ENCODE measurements at regions not wholly inside any gene's neighbourhood (a gene's known extent, or its start where the extent isn't known, plus 50 kb on each side); places are given as distances from the start of the nearest gene placed in this dataset.

GRCh38 chr2:162925595-162925994 lies 87.0 kb upstream of the KCNH7 start:
- Mint-ChIP-seq H3K36me3 (ENCODE audit: low read depth) (no peaks in the 10 kb centered on the region), H3K9me3 (ENCODE audit: low read depth) (no peaks in the 10 kb centered on the region), H3K4me3 (no peak overlapping the region), H3K27ac (no peak overlapping the region), H3K27me3 (no peaks in the 10 kb centered on the region), H3K4me1 (no peaks in the 10 kb centered on the region)
- no peak for DNase-seq
- intact Hi-C loops (cut with DNase I, micrococcal nuclease): no loop called here
- CTCF ChIA-PET: no interaction called here
- POLR2A ChIA-PET: no interaction called here
- ATAC-seq: no peak

- DNase-seq (no peak), ATAC-seq (no peak)
- Mint-ChIP-seq H3K27ac (no peak overlapping the region), H3K4me1 (no peaks in the 10 kb centered on the region), H3K36me3 (ENCODE audit: low read depth) (no peaks in the 10 kb centered on the region), H3K27me3 (no peaks in the 10 kb centered on the region), H3K4me3 (no peak overlapping the region), H3K9me3 (ENCODE audit: low read depth) (peaks cover 2% of the 10 kb centered on the region)
- POLR2A ChIA-PET: no interaction called here
- intact Hi-C loops (cut with DNase I, micrococcal nuclease): no loop called here
- CTCF ChIA-PET: no interaction called here
These were observed 80.5 kb upstream of the KCNH7 start for GRCh38 chr2:162919111-162919510.

DNA sequence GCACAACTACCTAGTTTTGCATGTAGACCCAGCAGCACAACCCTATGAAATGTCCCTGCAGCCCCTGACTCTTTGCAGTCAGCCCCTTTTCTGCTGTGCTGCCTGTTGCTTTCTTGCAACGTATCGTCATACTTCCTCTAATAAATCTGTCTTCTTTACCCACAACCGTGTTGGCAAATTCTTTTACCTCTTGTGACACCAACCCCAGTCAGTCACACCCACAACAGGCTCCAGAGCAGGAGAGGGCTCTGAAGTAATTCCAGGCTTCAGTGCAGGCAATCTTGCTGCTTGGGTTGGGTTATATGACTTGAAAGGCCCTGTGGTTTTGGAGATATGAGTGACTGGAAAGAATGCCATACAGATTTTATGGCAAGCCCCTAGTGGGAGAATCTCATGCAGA lies 79.1 kb upstream of the KCNH7 start:
- ATAC-seq: no peak
- H3K36me3 Mint-ChIP-seq (ENCODE audit: low read depth): no peaks in the 10 kb centered on the region
- intact Hi-C loops (cut with DNase I, micrococcal nuclease): no loop called here
- DNase-seq: no peak
- no peaks in the 10 kb centered on the region for H3K27me3 Mint-ChIP-seq
- no peak overlapping the region for H3K4me3 Mint-ChIP-seq
- ChIA-PET CTCF (no interaction called here), POLR2A (interaction anchor here (0.7 kb wide), 1 partner anchor 93 kb away, joined by 3 read pairs; no protein-coding TSS in a partner anchor)
- H3K27ac Mint-ChIP-seq: no peak overlapping the region
- H3K4me1 Mint-ChIP-seq: no peaks in the 10 kb centered on the region
- peaks cover 2% of the 10 kb centered on the region for H3K9me3 Mint-ChIP-seq (ENCODE audit: low read depth)

DNA sequence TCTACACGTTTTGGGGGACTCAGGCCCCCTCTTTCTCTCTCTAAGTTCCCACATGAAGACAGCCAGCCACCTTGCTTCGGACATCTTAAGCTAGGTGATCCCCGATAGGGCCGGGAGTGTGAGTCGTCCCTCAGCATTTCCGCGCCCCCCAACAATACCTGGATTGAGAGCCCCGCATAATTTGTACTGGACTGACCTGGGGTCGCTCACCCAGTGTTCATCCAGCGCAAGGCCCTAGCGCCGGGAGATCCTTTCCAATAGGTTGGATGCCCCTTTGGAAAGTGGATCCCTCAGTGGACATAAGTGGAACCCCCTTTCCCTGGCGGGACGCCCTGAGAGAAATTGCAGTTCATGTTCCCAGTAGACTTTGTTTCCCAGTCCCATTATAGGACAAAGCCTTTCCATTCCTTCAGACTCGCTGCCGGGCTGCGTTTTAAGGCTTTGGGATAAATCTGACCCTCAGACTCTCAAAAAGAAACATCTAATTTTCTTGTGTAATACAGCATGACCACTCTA lies 77.8 kb upstream of the KCNH7 start:
- Mint-ChIP-seq H3K4me3 (no peak overlapping the region), H3K9me3 (ENCODE audit: low read depth) (peaks cover 2% of the 10 kb centered on the region), H3K4me1 (no peaks in the 10 kb centered on the region), H3K27ac (no peak overlapping the region), H3K36me3 (ENCODE audit: low read depth) (no peaks in the 10 kb centered on the region), H3K27me3 (no peaks in the 10 kb centered on the region)
- DNase-seq: no peak
- intact Hi-C loops (cut with DNase I, micrococcal nuclease): no loop called here
- ATAC-seq: no peak
- CTCF ChIA-PET: no interaction called here
- POLR2A ChIA-PET: no interaction called here

DNA sequence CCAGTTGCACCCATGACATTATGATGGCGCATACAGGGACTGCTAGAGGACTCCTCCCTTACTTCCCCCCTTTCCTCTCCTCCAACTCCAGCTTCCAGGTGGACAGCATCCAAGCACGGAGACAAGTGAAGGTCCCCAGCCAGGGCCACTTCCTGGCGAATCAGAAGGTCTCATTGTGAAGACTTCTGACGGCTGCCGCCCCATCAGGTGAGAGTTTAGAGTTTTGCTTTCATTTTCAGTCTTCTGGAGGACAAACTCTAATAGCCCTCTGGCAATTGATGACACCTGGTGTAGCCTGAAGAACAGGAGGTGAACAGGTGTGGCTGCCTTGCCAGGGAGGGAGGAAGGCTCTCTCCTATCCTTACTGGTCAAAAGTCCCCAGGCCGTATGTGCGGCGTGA lies 77.3 kb upstream of the KCNH7 start:
- DNase-seq (no peak), ATAC-seq (no peak)
- intact Hi-C loops (cut with DNase I, micrococcal nuclease): no loop called here
- no peak overlapping the region for H3K4me3 Mint-ChIP-seq
- CTCF ChIA-PET: interaction anchor here (1.0 kb wide), 1 partner anchor 17 kb away, joined by 3 read pairs; no protein-coding TSS in a partner anchor
- H3K27me3 Mint-ChIP-seq: no peaks in the 10 kb centered on the region
- H3K9me3 Mint-ChIP-seq (ENCODE audit: low read depth): peaks cover 2% of the 10 kb centered on the region
- H3K36me3 Mint-ChIP-seq (ENCODE audit: low read depth): no peaks in the 10 kb centered on the region
- H3K27ac Mint-ChIP-seq: no peak overlapping the region
- POLR2A ChIA-PET: no interaction called here
- no peaks in the 10 kb centered on the region for H3K4me1 Mint-ChIP-seq

DNA sequence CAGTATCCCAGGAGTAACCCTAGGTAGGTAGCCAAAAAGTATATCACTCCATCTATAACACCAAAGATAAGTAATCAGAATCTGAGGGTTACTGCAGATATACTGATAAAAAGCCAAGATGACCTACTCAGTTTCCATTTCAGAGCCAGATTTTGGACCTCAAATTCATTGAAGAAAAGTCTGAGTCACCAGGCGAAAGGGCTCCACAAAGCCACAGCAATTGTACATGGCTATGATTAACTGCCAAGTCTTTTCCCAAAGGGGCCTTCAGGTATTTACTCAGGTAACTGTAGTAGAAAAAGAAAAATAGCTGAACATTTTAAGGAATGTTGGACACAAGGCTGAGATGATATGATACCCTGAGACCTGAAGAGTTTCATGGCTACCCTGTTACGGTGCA lies 75.6 kb upstream of the KCNH7 start:
- Mint-ChIP-seq H3K4me1 (no peaks in the 10 kb centered on the region), H3K36me3 (ENCODE audit: low read depth) (no peaks in the 10 kb centered on the region), H3K27me3 (no peaks in the 10 kb centered on the region), H3K4me3 (no peak overlapping the region), H3K27ac (no peak overlapping the region), H3K9me3 (ENCODE audit: low read depth) (peaks cover 2% of the 10 kb centered on the region)
- ATAC-seq (no peak), DNase-seq (no peak)
- CTCF ChIA-PET: no interaction called here
- intact Hi-C loops (cut with DNase I, micrococcal nuclease): no loop called here
- POLR2A ChIA-PET: no interaction called here

- ATAC-seq (no peak), DNase-seq (no peak)
- Mint-ChIP-seq H3K27ac (no peak overlapping the region), H3K9me3 (ENCODE audit: low read depth) (peaks cover 2% of the 10 kb centered on the region), H3K4me3 (no peak overlapping the region), H3K36me3 (ENCODE audit: low read depth) (no peaks in the 10 kb centered on the region), H3K27me3 (no peaks in the 10 kb centered on the region), H3K4me1 (no peaks in the 10 kb centered on the region)
- ChIA-PET CTCF (no interaction called here), POLR2A (no interaction called here)
- intact Hi-C loops (cut with DNase I, micrococcal nuclease): no loop called here
These were observed 74.2 kb upstream of the KCNH7 start for GRCh38 chr2:162912787-162913186.

GRCh38 chr2:162908567-162908966 lies 70.0 kb upstream of the KCNH7 start:
- no peak overlapping the region for H3K4me3 Mint-ChIP-seq
- ATAC-seq: no peak
- no peaks in the 10 kb centered on the region for H3K27me3 Mint-ChIP-seq
- ChIA-PET POLR2A (no interaction called here), CTCF (no interaction called here)
- H3K27ac Mint-ChIP-seq: no peak overlapping the region
- no peaks in the 10 kb centered on the region for H3K9me3 Mint-ChIP-seq (ENCODE audit: low read depth)
- no peak for DNase-seq
- no peaks in the 10 kb centered on the region for H3K4me1 Mint-ChIP-seq
- intact Hi-C loops (cut with DNase I, micrococcal nuclease): no loop called here
- H3K36me3 Mint-ChIP-seq (ENCODE audit: low read depth): no peaks in the 10 kb centered on the region

GRCh38 chr2:162890690-162891311 lies 52.2 kb upstream of the KCNH7 start:
- H3K36me3 Mint-ChIP-seq (ENCODE audit: low read depth): no peaks in the 10 kb centered on the region
- ATAC-seq (no peak), DNase-seq (peak; percentile 25)
- no peaks in the 10 kb centered on the region for H3K27me3 Mint-ChIP-seq
- H3K4me1 Mint-ChIP-seq: no peaks in the 10 kb centered on the region
- ChIA-PET POLR2A (no interaction called here), CTCF (interaction anchor here (0.9 to 1.3 kb wide), 2 partner anchors 8 to 405 kb away, joined by 3 read pairs; no protein-coding TSS in a partner anchor)
- intact Hi-C loops (cut with DNase I, micrococcal nuclease): loop anchor here (1.0 to 5.0 kb wide), 2 partner anchors 242 kb away; no protein-coding TSS in a partner anchor
- H3K27ac Mint-ChIP-seq: no peak overlapping the region
- peaks cover 3% of the 10 kb centered on the region for H3K9me3 Mint-ChIP-seq (ENCODE audit: low read depth)
- H3K4me3 Mint-ChIP-seq: no peak overlapping the region

DNA sequence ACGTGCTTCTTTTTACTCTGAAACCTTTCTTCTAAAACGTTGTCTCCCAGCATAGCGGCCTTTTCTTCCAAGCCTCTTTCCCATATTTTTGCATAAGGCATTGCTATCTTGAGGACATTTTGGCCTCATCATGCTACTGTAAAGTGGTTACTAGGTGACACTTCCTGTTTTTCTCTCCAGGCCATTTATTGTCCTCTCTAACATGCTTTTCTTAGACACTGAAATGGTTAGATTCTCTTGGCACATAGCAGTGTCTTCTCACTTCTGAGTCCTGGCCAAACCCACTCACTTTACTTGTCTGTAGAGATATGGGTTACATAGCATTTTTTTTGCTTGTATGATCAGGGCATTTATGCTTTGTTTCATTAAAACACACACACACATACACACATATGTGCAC lies 50.1 kb upstream of the KCNH7 start:
- no peaks in the 10 kb centered on the region for H3K27me3 Mint-ChIP-seq

More for the DNA sequence above, 50.1 kb upstream of the KCNH7 start:
- H3K27ac Mint-ChIP-seq: no peak overlapping the region
- ATAC-seq (no peak), DNase-seq (no peak)
- no peaks in the 10 kb centered on the region for H3K36me3 Mint-ChIP-seq (ENCODE audit: low read depth)
- intact Hi-C loops (cut with DNase I, micrococcal nuclease): no loop called here
- H3K4me3 Mint-ChIP-seq: no peak overlapping the region
- H3K9me3 Mint-ChIP-seq (ENCODE audit: low read depth): peaks cover 2% of the 10 kb centered on the region
- ChIA-PET POLR2A (no interaction called here), CTCF (no interaction called here)
- no peaks in the 10 kb centered on the region for H3K4me1 Mint-ChIP-seq
